HG02623 (cell line): ENCODE measurements at regions not wholly inside any gene's neighbourhood (a gene's known extent, or its start where the extent isn't known, plus 50 kb on each side); places are given as distances from the start of the nearest gene placed in this dataset.

ENCODE experiments used
- ATAC-seq: cut with Tn5 transposase; IDR thresholded peaks from one replicate; pipeline ENCODE4 v1.9.1; 2021; ENCODE audit warnings: moderate library complexity; ENCODE audit not compliant: unreplicated experiment

DNA sequence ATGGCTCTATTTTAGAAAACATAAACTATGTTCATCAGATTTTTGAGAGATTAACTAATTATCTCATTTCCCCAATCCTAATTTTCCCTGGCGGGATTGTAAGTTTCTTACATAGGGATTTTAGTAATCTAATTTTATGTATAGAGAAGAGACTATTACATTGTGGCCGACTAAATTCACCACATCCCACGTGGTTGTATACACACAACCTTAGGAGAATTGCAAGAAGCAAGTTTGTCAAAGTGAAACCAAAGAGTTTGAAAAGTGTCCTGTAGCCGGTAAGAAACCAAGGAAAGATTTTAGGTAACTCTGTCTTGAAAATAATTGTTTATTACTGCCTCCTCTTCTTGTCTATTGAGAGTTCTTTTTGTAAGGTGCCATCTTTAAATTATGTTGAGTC lies 550.6 kb downstream of the LTN1 start:
- no peak for ATAC-seq

DNA sequence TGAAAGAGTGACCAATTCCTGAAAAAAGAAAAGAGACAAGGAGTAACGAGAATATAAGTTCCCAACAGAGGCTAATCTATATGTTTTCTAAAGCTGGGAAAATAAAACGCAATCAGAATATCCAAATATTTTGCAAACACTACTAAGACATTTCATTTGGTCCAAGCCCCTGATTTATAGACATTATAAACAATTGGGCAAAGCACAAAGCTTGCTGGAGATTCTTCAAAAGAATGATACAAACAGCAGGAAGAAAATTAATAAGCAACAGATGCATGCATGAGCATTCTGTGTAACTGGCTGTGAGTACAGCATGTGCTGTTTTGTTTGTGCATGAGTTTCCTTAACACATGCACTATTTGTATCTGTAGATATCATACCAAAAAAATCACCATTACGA lies 552.9 kb downstream of the LTN1 start:
- ATAC-seq: no peak

DNA sequence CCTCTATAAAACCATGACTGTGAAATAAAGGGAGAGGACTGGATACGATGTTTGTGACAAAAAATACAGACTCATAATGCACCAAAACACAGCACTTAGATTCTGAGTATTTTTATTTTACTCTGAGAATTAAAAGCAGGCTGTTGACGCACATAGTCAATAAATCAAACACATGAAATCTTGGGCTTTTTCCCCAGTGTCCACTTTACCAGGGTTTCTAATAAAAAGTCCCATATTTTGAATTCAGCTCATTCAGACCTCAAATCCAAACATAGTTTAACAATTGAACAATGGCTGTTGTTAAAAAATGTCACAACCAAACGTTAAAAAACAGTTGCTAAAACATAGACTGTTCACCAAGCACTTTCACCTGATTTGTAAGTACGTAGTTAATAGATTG lies 553.4 kb downstream of the LTN1 start:
- no peak for ATAC-seq

DNA sequence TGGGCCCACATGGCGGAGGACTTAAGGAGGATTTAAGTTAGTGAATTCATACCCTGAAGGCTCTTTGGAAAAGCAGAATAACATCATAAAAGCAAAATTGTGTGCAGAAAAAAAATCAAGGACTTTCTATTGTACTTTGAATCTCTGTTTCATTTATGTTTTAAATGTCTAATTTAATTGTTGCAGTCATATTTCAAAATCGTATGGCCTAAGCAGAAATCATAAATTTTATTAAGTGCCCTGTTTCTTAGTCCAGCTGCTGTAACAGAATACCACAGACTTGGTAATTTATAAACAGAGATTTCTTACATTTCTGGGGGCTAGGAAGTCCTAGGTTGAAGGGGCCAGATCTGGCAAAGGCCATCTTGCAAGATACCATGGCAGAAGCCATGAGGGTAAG lies 555.6 kb downstream of the LTN1 start:
- no peak for ATAC-seq

DNA sequence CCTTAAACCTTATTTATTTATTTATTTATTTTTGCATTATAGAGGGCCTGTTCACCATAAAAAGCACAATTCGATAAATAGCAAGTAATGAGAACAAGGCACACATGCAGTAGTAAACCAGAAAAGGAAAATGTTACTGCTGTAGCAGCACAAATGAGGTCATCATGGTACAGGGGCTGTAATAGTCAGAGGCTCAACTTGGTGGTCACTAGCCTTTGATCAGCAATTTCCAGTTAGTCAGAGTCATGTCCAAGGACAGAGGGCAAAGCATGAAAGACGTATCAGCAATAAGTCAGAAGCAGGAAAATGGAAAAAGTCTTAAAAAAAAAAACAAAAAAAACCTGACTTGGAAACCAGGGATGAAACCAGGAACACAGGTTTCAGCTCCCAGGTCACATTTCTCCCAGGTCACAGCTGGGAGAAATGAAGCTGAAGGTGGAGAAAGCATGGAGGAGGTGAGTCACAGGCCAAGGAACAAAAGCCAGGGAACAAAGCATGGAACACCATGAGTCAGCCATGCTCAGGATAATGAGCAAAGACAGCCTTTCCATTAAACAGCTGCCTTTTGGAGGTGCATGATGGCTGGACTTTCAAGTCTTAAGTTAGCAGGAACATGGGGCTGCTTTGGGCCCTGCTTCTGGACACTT lies 556.3 kb downstream of the LTN1 start:
- ATAC-seq: no peak

DNA sequence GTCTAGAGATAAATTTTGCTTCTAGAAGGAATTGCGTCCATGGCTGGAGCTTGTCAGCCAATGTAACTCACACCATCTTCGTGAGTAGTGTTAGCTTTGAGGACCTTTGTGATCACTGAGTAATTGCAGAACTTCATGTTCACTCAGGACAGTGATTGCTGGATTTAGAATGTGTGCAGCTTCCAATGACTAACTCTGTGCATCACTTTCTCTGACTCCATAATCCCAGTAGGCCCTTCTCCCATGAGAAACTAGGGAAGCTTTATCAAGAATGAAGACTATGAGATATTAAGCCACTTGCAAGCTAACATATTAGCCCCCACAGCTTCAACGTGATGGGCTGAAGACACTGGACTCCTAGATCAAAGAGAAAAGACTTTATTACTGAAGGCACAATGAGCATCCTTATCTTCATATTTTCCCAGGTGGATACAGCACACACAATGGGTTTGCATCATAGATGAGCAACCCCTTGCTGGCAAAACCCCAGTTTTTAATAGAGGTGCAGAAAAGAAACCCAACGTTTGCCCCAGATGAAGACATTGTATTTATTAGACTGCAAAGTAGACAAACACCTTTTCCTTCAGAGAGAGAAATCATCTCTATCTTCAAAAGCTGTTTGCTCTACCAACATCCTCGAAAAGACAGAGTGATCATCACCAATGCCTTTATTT lies 561.0 kb downstream of the LTN1 start:
- no peak for ATAC-seq

DNA sequence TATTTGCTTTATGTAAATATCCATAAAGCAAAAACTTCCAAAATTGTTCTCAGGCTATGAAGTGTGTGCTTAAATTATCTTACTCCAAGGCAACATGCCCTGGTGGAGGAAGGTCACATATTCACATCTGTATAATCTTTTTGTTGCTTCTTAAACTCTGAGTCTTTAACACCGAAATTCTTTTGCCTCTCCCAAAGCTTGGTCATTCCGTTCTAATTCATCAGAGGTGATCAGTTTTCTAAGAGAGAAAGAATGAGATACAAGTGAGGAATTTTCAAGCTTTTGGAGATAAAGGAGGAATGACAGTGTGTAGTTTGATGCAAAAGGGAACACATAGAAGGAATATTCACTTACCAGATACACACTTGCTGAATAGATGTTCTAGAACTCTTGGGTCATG lies 561.7 kb downstream of the LTN1 start:
- no peak for ATAC-seq

DNA sequence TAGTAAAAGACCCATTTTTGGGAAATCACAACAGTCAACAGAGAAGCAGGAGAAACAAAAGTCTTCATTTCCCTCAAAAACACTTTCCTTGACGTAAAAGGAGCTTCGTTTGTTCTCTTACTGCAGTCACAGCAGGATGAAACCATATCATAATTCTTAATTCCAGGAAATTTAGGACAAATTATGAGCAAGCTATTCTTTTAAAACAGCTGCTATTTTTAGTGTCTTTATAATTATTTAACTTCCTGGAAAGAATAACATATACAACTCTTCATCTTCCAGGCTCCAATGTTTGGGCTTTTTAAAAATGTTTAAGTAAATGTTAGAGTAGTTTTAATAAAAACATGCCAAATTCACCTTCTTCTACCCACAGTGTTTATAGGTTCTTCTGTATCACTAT lies 563.5 kb downstream of the LTN1 start:
- no peak for ATAC-seq

DNA sequence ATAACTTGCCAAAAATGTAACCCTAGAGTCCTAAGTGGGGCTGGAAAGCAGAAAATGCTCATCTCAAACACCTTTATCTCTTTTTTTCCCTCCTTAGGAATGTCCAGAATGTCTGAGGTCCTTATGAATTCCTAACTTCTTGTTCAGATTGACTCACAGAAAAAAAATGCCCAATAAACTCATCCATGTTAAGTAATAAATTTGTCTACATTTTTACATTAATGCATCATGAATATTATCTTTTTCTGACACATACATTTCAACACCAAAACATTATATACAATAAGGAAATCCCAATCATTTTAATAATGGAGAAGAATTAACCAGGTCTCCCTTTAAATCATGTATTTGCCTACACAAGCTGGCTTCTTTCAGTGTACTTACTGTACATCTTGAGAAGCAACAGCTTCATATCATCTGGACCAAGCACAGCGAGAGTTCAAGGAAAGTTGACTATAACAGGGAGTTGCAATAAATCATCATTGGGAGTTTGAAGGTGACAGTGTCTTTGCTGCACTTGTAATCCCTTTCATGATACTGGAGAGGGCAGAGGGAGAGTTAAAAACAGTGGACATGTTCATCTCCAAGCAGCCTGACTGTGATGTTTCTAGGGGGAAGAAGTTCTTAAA lies 565.2 kb downstream of the LTN1 start:
- ATAC-seq: no peak

DNA sequence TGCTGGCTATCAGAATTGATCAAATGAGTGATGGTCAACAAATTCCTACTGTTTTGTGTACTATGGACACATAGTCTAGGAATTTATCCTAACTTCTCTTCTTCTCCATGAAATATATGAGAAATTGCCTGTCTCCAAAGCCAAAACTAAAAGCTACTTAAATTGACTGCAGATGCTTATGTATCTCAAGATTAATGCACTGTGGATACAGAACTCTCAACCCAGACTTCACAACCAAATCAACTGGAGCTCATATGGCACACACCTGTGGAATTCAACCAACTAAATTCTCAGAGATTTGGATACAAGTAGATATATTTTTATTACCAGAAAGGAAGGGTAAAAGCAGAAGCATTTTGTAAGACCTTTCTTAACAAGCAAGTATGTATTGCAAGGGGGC lies 566.1 kb downstream of the LTN1 start:
- ATAC-seq: no peak

DNA sequence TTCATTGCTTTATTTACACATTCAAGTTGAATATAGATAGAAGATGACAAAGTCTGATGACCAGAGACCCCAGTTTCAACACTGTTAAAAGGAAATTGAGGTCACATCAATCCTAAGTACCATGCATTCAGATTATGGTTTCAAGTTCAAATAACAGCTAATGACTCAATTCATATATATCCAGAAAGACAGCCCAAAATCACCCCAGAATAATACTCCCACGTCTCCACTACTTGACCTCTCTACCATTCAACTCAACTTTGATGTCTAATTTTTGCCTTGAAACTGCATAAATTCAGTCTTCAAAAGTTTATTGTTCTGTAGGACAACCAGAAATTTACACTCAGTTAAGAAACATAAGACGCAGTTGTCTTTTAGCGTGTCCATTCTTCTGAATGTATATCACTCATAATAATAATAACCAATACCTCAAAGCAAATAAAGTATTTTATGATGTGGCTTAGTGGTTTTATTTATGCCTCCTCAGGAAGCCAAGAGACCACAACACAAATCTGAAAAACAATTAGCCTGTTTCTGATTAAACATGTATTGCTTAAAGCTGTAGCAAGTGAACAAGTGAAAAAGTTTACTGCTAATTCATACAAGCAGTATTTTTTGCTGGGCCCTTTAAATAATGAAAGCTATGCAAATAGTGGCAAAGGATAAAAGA lies 569.0 kb downstream of the LTN1 start:
- ATAC-seq: no peak

DNA sequence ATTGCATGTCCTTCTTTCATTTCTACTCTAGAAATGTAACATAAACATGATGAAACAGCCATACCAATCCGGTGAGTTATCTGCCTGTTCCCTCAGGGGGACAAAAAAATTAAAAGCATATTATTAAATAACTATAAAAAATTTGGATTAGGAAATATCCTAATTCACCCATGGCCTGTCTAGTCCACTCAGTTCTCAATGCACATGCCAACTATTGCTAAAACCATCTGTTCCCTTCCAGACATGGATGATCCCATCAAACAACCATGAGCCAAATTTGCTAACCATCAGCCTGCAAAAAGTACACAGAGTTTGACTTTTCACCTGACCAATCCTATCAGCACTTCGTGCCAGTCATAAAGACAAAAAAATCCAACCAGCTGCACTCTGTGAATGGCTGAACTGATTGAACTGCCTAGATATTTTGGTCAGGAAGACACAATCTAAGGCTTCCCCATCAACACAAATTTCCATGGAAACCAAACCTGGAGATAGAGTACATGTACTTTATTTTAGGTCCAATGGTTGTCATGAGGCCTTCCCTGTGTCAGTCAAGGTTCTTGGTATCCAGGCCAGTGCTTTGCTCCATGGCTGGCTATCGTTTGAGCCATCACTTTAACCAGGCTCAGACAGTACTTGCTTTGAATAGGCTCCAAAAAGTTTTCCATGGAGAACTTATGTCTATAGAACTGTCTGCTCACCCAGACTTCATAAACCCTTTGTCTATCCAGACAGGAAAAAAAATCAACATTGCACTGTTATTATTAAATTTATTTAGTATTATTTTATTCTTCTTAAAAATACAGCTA lies 570.8 kb downstream of the LTN1 start:
- ATAC-seq: no peak

DNA sequence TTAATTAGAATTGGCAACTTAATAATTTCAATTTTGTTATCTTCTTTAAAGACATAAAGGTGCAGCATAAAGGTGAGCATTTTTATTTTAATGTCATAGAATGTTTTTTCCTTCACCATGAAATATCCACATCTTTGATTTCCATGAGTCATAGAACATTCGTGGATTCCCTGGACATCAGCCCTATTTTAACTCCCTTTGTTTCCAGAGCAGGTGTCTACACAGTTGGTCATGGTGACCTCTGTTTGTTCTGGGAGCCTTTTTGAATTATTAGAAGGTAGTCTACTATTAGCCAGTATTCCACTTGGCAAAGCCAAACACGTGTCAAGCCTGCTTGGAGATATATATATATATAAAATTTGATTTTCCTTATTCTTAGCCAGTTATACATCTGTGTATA lies 572.9 kb downstream of the LTN1 start:
- no peak for ATAC-seq

DNA sequence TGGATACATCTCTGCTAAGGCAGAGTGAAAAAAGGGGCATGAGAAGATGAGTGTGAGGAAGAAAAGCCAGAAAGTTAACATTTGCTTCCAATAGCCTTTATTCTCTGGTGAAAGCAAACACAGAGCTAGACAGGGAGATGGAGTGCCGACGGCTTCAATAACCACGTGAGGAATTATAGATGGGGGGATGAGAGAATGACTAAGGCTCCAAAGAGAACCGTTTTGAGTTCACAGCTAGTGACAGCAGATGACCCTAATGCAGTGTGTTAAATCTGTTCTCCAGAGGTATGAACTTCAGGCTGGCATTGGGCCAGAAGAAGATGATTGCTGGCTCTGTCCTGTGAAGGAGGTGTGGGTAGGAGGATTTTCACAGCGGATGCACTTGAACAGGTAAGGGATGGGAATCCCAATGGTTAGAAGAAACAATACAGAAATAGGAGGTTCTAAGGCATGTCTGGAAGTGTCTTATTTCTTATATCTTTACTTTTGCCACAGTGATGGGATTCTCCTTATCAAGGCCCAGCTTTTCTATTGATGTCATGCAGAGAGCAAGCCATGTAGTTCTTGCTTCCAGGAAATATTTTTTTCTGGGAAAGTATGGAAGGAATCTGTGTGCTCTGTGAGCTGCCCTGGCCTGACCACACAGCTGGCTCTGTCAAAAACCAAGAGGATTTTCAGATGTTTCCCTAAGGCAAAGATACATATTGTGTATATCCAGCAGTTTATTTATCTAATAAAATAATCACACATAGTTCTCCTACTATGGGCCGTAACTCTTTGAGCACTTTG lies 573.8 kb downstream of the LTN1 start:
- no peak for ATAC-seq

DNA sequence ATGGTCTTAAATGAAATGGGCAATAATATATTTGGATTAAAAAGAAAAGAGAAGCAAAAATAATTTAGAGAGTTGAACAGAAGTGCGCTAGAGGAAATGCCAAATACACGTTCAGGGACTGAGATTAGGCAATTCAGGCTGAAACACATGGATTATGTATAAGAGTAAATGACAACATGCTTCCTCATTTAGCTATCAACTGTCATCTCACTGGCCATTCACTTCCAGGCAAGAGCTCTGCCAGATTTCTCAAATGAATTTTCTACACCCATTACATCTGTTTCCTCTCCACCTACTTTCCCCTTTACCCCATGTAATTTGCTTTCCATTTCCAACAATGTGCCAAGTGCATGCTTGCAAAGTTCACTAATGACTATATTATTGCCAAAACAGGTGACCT lies 582.4 kb downstream of the LTN1 start:
- ATAC-seq: no peak

DNA sequence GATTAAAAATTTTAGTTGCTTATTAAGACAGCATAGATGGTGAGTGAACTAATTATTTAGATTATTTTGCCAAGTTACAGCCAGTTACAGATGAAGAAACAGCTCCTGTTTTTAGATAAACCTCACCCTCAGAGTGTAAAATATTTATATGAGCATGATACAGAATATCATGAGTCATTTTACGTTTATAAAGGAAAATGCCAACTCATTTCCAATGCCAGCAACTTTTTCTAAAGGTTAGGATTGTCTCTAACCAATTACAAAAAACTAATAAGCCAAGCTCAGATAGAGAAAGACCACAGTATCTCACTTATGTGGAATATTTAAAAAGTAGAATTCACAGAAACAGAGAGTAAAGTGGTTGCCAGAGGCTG lies 590.1 kb downstream of the LTN1 start:
- no peak for ATAC-seq

DNA sequence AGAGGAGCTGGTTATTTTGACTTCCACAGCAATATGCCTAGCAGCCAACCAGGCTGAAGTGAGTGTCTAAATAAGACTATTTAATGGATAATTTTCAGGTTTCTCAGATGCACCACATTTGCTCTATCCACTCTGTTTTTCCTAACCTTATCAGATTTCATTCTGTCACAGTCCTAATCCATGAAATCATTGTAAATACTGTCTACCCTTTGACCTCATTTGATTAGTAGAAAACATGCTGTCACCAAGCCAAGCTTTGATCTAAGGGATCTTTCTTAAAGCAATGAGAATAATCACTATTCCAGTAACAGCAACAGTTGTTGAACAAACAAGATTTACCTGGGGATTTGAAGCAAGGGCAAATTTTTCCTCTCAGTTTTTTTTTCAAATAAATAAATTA lies 595.6 kb downstream of the LTN1 start:
- ATAC-seq: no peak

DNA sequence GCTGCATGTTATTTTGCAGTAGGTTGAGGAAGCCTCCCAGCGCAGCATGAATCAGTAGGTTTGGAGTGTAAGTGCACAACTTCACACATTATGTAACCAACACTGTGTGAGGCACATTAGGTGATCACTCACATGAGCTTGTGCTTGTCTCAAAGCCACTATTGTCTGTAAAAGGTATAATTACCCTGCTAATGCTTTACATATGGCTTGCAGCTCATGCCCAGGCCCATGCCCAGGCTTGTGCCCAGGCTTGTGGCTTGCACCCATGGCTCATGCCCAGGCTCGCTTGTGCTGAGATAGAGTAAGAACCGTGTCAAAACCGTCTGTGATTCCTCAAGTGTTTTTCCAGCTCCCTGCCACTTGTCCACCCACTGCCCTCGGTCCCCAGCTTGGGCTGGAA lies 596.3 kb downstream of the LTN1 start:
- no peak for ATAC-seq

DNA sequence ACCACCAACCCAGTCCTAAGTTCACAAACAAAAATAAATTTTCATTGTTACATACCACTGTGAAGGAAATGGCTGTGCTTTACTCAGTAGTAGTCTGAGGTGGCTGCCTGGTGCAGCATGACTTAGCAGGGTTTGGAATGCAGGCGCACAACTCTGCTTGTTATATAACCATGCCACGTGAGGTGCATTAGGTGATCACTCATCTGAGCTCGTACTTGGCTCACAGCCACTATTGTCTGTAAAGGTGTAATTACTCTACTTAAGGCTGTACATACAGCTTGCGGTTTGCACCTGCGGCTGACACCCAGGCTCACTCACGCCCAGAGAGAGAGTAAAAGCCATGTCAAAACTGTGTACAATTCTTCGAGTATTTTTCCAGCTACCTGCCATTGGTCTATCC lies 599.4 kb downstream of the LTN1 start:
- no peak for ATAC-seq
